NCI-H446 treated with DMSO at 0.1 percent for 48 hours (cell line): ENCODE measurements at regions not wholly inside any gene's neighbourhood (a gene's known extent, or its start where the extent isn't known, plus 50 kb on each side); places are given as distances from the start of the nearest gene placed in this dataset.

Source experiments
- DNase-seq: peaks from one replicate; lab custom pipeline; 2025; lab: John Stamatoyannopoulos, UW

- DNase-seq: no peak
Measured at GRCh38 chr2:125491663-125492062, 1164.3 kb upstream of the GYPC start.

GRCh38 chr2:125512313-125512712 lies 1143.6 kb upstream of the GYPC start:
- no peak for DNase-seq

DNA sequence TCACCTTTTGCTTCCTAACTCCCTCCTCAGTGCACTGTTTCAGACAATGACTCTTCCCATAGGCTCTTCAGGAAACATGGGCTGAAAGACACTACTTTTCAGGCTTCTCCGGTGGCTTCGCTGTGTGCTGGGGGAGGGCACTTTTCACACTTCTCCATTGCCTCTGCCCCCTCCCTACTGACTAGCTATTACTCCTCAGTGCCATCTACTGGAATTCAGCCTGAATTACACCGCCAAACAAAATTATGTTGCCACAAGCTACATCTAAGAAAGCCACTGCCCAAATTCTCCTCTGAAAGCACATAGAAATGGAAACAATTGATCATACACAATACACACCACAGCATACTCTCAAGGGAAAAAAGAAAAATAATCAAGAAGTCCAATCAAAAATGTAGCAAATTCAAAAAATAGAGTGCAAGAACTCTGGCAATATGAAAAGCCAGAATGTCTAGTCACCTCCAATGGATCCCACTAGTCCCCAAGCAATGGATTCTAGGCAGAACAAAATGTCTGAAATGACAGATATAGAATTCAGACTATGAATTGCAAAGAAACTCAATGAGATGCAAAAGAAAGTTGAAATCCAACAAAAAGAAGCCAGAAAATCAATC lies 1139.4 kb upstream of the GYPC start:
- no peak for DNase-seq

- DNase-seq: no peak
Measured at GRCh38 chr2:125526093-125526492, 1129.9 kb upstream of the GYPC start.

- no peak for DNase-seq
Measured at GRCh38 chr2:125535089-125535488, 1120.9 kb upstream of the GYPC start.

DNA sequence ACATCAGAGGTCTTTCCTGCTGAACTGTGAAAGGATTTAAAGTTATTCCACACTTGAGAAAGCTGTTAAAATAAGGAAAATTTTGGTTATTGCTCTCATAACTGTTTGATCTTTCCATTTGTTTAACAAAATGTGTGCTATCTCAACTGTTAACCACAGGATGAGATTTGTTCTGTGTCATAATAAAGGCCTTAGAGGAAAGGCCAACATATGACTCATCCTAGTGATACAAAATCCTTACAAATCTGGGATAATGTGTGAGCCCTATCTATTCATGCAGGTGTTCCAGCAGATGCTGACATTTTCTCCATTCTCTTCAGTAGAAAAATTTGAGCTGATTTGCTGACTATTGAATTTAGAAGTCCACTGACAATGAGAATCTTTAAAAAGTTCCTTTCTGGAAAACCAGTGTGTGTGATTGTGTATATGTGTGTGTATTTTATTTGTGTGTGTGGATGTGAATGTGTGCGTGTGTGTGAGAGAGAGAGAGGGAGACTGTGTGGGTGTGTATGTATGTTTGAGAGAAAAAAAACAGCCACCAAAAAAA lies 1111.9 kb upstream of the GYPC start:
- DNase-seq: no peak

DNA sequence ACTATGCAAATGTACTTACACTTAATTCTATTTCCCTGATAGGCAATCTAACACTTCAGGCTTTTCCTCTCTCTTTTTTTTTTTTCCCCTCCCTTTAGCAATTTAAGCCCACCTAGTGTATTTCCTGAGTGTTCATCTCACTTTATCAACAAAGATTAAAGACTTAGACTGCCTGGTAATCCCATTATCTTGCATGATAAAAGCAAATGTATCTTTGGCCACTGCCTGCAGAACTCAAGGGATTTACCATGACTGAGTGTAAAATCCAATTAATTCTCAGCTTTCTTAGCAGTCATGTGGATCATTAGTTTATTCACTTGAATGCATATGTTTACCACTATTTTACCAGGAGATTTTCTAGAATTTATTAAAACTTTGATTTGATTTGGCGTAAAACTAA lies 1102.2 kb upstream of the GYPC start:
- no peak for DNase-seq

GRCh38 chr2:125554956-125555355 lies 1101.0 kb upstream of the GYPC start:
- no peak for DNase-seq

- no peak for DNase-seq
Measured at GRCh38 chr2:125559186-125559585, 1096.8 kb upstream of the GYPC start.

GRCh38 chr2:125560855-125561254 lies 1095.1 kb upstream of the GYPC start:
- no peak for DNase-seq

GRCh38 chr2:125561302-125561701 lies 1094.7 kb upstream of the GYPC start:
- no peak for DNase-seq

GRCh38 chr2:125562924-125563323 lies 1093.0 kb upstream of the GYPC start:
- DNase-seq: no peak

GRCh38 chr2:125564471-125564870 lies 1091.5 kb upstream of the GYPC start:
- DNase-seq: no peak

GRCh38 chr2:125566422-125566821 lies 1089.5 kb upstream of the GYPC start:
- DNase-seq: no peak

GRCh38 chr2:125567100-125567499 lies 1088.9 kb upstream of the GYPC start:
- DNase-seq: no peak

DNA sequence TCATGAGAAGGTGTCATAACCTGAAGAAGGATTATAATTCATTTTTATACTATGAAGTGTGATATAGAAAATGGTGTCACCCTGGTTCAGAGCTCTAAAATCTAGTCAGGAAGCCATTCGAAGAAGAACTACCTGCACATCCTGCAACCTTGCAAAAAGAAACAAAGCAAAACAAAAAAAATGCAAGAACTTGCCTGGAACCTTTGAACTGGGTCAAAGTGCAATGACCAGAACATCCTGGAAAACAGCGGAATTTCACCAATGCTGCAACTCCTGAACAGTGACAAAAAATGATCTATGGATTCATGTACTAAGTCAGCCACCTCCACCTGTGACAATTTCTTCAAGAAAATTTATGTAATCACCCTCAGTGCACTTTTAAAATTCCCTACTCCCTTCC lies 1083.3 kb upstream of the GYPC start:
- DNase-seq: no peak

DNA sequence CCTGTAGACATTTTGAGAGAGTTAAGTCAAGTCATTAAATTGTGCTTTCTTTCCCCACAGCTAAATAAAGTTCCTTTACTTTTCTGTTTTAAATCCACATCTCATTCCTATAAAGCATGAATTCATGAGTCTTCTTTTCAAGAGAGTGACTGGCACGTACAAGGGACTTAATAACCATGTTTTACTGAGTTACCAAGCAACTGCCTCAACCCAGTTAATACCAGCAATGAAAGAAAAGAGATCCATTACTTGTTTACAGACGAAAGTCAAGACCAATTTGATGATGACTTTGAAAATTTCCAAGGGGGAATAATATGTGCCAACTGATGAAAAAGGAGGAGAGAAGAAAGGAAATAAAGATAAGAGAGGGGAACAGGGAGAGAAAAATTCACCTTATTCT lies 1082.5 kb upstream of the GYPC start:
- no peak for DNase-seq

DNA sequence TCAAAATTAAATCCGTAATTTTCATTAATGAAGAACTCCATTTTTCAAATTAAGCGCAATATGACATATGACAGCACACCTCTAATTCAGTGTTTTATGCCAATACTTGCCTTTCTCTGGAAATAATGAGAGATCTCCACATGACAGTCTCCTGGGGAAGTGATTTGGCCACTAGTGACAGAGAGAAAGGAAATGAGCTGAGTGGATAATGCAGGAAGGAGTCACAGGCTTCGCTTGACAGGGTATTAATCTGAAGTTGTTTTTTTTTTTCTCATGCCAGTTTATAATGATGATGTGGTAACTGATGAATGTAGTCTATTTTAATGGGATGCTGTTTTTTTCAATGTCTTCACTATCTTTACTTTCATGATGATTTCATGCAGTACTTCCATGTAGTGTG lies 1079.4 kb upstream of the GYPC start:
- DNase-seq: no peak

DNA sequence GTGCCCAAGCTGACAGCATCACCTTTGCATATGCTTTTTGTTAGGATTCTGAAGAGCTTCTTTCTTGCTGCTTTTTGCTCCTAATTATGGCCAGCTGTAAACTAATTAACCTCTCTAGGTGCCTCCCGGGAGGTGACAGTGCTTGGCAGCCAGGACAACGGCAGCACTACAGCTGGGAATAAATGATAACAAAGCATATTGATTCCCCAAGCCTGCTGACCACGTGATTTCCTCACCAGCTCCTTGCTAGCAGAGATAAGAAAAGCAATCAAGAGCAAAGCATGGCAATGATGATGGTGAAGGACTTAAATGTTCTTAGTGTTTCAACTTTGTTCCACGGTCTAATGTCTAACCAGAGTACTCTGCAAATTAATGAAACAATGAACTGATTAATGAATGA lies 1074.4 kb upstream of the GYPC start:
- no peak for DNase-seq

GRCh38 chr2:125582516-125582915 lies 1073.4 kb upstream of the GYPC start:
- DNase-seq: no peak

- no peak for DNase-seq
Measured at GRCh38 chr2:125584732-125585131, 1071.2 kb upstream of the GYPC start.

- no peak for DNase-seq
Measured at GRCh38 chr2:125588780-125589179, 1067.2 kb upstream of the GYPC start.

DNA sequence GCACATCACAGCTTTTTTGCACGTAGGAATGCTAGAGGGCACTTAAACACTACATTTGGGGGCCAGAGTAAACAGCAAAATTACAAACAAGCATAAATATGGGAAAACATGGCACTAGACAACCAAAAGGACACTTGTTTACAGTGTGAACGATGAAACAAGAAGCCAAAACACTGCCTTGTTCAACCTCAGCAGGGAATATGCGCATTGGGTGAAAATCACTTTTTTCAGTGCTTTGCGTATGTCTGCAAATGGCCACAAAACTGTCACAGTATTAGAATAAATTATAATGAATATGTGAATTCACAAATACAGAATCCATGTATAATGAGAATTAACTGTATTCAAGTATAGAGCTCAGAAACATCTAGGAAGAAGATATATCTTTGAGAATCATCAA lies 1064.0 kb upstream of the GYPC start:
- no peak for DNase-seq

DNA sequence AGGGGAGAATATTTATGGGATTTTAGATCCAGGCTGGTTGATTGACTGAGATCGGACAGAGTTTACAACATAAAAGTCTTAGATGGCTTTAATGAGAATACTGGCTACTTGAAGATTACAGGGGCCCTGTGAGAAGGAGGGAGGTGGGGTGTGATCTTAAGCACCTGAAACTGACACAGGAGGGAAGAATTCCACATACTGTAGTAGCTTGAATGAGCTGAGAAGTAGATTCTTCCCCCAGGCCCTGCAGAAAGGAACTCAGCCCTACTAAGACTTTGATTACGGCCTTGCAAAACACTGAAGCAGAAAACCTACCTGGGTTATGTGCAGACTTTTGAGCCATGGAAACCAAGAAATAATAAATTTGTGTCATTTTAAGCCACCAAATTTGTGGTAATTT lies 1062.9 kb upstream of the GYPC start:
- no peak for DNase-seq
